ENCODE measurements at regions not wholly inside any gene's neighbourhood (a gene's known extent, or its start where the extent isn't known, plus 50 kb on each side); places are given as distances from the start of the nearest gene placed in this dataset.

- Histone ChIP-seq H3K36me3 (ENCODE audit: control insufficient read depth in 2 of 2, insufficient read depth in 2 of 2, low read length in 1 of 2) (no peaks in the 10 kb centered on the region), H3K27me3 (ENCODE audit: control insufficient read depth in 2 of 2, insufficient read depth in 1 of 2, low read length in 1 of 2) (no peaks in the 10 kb centered on the region), H3K9me3 (ENCODE audit: control insufficient read depth in 2 of 2, insufficient read depth in 1 of 2, low read length in 1 of 2) (no peaks in the 10 kb centered on the region), H3K27ac (ENCODE audit: low read depth in 1 of 2, low read length in 1 of 2) (no peak overlapping the region), H3K4me3 (ENCODE audit: low read length in 2 of 2) (no peak overlapping the region), H3K4me1 (ENCODE audit: control insufficient read depth in 2 of 2, insufficient read depth in 2 of 2, low read length in 2 of 2) (no peaks in the 10 kb centered on the region)
- no peak for DNase-seq (ENCODE audit: low read depth in 6 of 9, low spot score in 9 of 9)
- WGBS, result 79% methylated on average over 5 of the region's 5 CpGs
Observed at GRCh38 chr12:125205386-125205785, 140.2 kb downstream of the AACS start.

DNA sequence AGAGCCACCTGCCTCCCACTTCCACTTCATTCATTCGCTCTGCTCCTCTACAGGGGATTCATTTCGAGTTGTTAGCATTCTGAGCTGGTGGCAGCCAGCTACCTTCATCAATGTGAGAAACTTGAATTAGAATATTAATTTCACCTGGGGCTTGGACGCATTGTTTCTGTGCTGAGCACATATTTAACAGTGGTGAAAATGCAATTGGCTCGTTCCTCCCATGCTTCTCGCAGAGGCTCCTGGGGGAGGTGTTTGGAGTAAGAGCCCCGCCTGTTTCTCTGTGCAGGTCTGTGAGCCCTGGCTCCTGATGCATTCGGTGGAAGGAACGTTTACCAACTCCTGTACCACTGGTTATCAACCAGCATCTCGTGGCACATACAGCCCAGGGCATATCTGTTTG is 141.5 kb downstream of the AACS start:
- Histone ChIP-seq H3K36me3 (ENCODE audit: control insufficient read depth in 2 of 2, insufficient read depth in 2 of 2, low read length in 1 of 2) (no peaks in the 10 kb centered on the region), H3K4me1 (ENCODE audit: control insufficient read depth in 2 of 2, insufficient read depth in 2 of 2, low read length in 2 of 2) (no peaks in the 10 kb centered on the region), H3K27me3 (ENCODE audit: control insufficient read depth in 2 of 2, insufficient read depth in 1 of 2, low read length in 1 of 2) (no peaks in the 10 kb centered on the region), H3K9me3 (ENCODE audit: control insufficient read depth in 2 of 2, insufficient read depth in 1 of 2, low read length in 1 of 2) (no peaks in the 10 kb centered on the region), H3K4me3 (ENCODE audit: low read length in 2 of 2) (no peak overlapping the region), H3K27ac (ENCODE audit: low read depth in 1 of 2, low read length in 1 of 2) (no peak overlapping the region)
- no peak for DNase-seq (ENCODE audit: low read depth in 6 of 9, low spot score in 9 of 9)
- WGBS, result 85% methylated on average over 9 of the region's 9 CpGs

- Histone ChIP-seq H3K27ac (ENCODE audit: low read depth in 1 of 2, low read length in 1 of 2) (no peak overlapping the region), H3K4me1 (ENCODE audit: control insufficient read depth in 2 of 2, insufficient read depth in 2 of 2, low read length in 2 of 2) (no peaks in the 10 kb centered on the region), H3K36me3 (ENCODE audit: control insufficient read depth in 2 of 2, insufficient read depth in 2 of 2, low read length in 1 of 2) (no peaks in the 10 kb centered on the region), H3K4me3 (ENCODE audit: low read length in 2 of 2) (no peak overlapping the region), H3K27me3 (ENCODE audit: control insufficient read depth in 2 of 2, insufficient read depth in 1 of 2, low read length in 1 of 2) (no peaks in the 10 kb centered on the region), H3K9me3 (ENCODE audit: control insufficient read depth in 2 of 2, insufficient read depth in 1 of 2, low read length in 1 of 2) (no peaks in the 10 kb centered on the region)
- 88% methylated on average over 5 of the region's 5 CpGs for WGBS
- DNase-seq (ENCODE audit: low read depth in 6 of 9, low spot score in 9 of 9), result no peak
Observed at GRCh38 chr12:125208334-125208733, 143.1 kb downstream of the AACS start.

GRCh38 chr12:125208942-125209341 is 143.7 kb downstream of the AACS start:
- DNase-seq (ENCODE audit: low read depth in 6 of 9, low spot score in 9 of 9), result no peak
- no peaks in the 10 kb centered on the region for H3K27me3 ChIP-seq (ENCODE audit: control insufficient read depth in 2 of 2, insufficient read depth in 1 of 2, low read length in 1 of 2)
- H3K36me3 ChIP-seq (ENCODE audit: control insufficient read depth in 2 of 2, insufficient read depth in 2 of 2, low read length in 1 of 2), result no peaks in the 10 kb centered on the region
- no peaks in the 10 kb centered on the region for H3K9me3 ChIP-seq (ENCODE audit: control insufficient read depth in 2 of 2, insufficient read depth in 1 of 2, low read length in 1 of 2)
- 88% methylated on average over 12 of the region's 12 CpGs for WGBS
- H3K27ac ChIP-seq (ENCODE audit: low read depth in 1 of 2, low read length in 1 of 2), result no peak overlapping the region
- no peaks in the 10 kb centered on the region for H3K4me1 ChIP-seq (ENCODE audit: control insufficient read depth in 2 of 2, insufficient read depth in 2 of 2, low read length in 2 of 2)
- no peak overlapping the region for H3K4me3 ChIP-seq (ENCODE audit: low read length in 2 of 2)

GRCh38 chr12:125210104-125210755 is 145.0 kb downstream of the AACS start:
- no peaks in the 10 kb centered on the region for H3K36me3 ChIP-seq (ENCODE audit: control insufficient read depth in 2 of 2, insufficient read depth in 2 of 2, low read length in 1 of 2)
- H3K9me3 ChIP-seq (ENCODE audit: control insufficient read depth in 2 of 2, insufficient read depth in 1 of 2, low read length in 1 of 2), result no peaks in the 10 kb centered on the region
- H3K27me3 ChIP-seq (ENCODE audit: control insufficient read depth in 2 of 2, insufficient read depth in 1 of 2, low read length in 1 of 2), result no peaks in the 10 kb centered on the region
- no peak for DNase-seq (ENCODE audit: low read depth in 6 of 9, low spot score in 9 of 9)
- H3K27ac ChIP-seq (ENCODE audit: low read depth in 1 of 2, low read length in 1 of 2), result no peak overlapping the region
- 78% methylated on average over 8 of the region's 8 CpGs for WGBS
- H3K4me3 ChIP-seq (ENCODE audit: low read length in 2 of 2), result no peak overlapping the region
- H3K4me1 ChIP-seq (ENCODE audit: control insufficient read depth in 2 of 2, insufficient read depth in 2 of 2, low read length in 2 of 2), result no peaks in the 10 kb centered on the region

DNA sequence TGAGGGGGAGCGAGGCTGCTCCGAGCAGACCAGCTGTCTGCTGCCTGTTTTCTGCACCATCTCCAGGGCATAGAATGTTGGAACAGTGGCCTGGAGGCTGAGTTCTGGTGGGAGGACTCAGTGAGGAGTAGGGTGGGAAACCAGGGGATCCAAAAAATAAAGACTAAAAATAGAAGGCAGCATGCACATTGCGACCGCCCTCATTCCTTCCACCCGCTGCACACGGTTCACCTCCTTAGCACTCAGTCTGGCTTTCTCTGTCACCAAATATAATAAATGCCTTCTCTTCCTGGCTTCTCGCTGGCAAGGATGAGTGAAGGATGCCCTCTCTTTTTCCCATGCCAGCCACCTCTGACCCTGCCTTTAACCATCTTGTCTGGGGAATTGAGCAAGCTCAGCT is 146.2 kb downstream of the AACS start:
- Histone ChIP-seq H3K9me3 (ENCODE audit: control insufficient read depth in 2 of 2, insufficient read depth in 1 of 2, low read length in 1 of 2) (no peaks in the 10 kb centered on the region), H3K4me1 (ENCODE audit: control insufficient read depth in 2 of 2, insufficient read depth in 2 of 2, low read length in 2 of 2) (no peaks in the 10 kb centered on the region), H3K27ac (ENCODE audit: low read depth in 1 of 2, low read length in 1 of 2) (no peak overlapping the region), H3K4me3 (ENCODE audit: low read length in 2 of 2) (no peak overlapping the region), H3K27me3 (ENCODE audit: control insufficient read depth in 2 of 2, insufficient read depth in 1 of 2, low read length in 1 of 2) (no peaks in the 10 kb centered on the region), H3K36me3 (ENCODE audit: control insufficient read depth in 2 of 2, insufficient read depth in 2 of 2, low read length in 1 of 2) (no peaks in the 10 kb centered on the region)
- DNase-seq (ENCODE audit: low read depth in 6 of 9, low spot score in 9 of 9), result no peak
- 89% methylated on average over 7 of the region's 7 CpGs for WGBS

- Histone ChIP-seq H3K4me3 (ENCODE audit: low read length in 2 of 2) (no peak overlapping the region), H3K27me3 (ENCODE audit: control insufficient read depth in 2 of 2, insufficient read depth in 1 of 2, low read length in 1 of 2) (peaks cover 2% of the 10 kb centered on the region in 2 donors), H3K4me1 (ENCODE audit: control insufficient read depth in 2 of 2, insufficient read depth in 2 of 2, low read length in 2 of 2) (no peaks in the 10 kb centered on the region), H3K27ac (ENCODE audit: low read depth in 1 of 2, low read length in 1 of 2) (no peak overlapping the region), H3K36me3 (ENCODE audit: control insufficient read depth in 2 of 2, insufficient read depth in 2 of 2, low read length in 1 of 2) (no peaks in the 10 kb centered on the region), H3K9me3 (ENCODE audit: control insufficient read depth in 2 of 2, insufficient read depth in 1 of 2, low read length in 1 of 2) (no peaks in the 10 kb centered on the region)
- WGBS, result 92% methylated on average over 5 of the region's 5 CpGs
- DNase-seq (ENCODE audit: low read depth in 6 of 9, low spot score in 9 of 9), result no peak
Observed at GRCh38 chr12:125214289-125214688, 149.1 kb downstream of the AACS start.

DNA sequence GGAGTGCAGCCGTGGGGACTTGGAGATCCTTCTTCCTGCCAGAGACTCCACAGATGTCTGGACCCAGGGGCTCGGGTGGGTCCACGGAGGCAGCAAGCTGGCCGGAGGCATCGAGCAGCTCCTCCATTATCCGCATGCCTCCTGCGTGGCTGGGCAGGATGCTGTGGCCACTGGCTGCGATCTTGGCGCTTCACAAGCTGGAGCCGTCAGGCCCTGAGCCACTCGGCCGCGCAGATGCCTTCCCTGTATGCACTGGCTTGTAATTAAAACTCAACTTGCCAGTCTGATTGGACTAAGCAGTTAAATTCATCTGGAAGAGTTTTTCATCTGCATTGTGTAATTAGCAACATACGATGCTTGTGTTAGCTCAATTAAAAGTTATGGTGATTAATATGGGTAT is 151.5 kb downstream of the AACS start:
- WGBS, result 89% methylated on average over 14 of the region's 14 CpGs

DNA sequence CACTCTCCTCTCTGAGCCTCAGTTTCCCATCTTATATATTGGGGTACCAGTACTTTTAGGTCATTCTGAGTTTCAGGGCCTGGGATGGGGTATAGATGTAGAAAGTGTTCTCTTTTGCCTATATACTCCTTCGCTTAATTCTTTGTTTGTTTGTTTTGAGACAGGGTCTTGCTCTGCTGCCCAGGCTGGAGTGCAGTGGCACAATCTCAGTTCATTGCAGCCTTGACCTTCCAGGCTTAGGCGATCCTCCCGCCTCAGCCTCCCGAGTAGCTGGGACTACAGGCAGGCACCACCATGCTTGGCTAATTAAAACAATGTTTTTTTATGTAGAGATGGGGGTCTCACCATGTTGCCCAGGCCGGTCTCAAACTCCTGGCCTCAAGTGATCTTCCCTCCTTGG is 152.1 kb downstream of the AACS start:
- WGBS, result 78% methylated on average over 5 of the region's 5 CpGs
- H3K27me3 ChIP-seq (ENCODE audit: control insufficient read depth in 2 of 2, insufficient read depth in 1 of 2, low read length in 1 of 2), result peaks cover 2 to 4% of the 10 kb centered on the region in 2 donors
- H3K9me3 ChIP-seq (ENCODE audit: control insufficient read depth in 2 of 2, insufficient read depth in 1 of 2, low read length in 1 of 2), result no peaks in the 10 kb centered on the region
- H3K4me3 ChIP-seq (ENCODE audit: low read length in 2 of 2), result no peak overlapping the region
- DNase-seq (ENCODE audit: low read depth in 6 of 9, low spot score in 9 of 9), result no peak
- H3K27ac ChIP-seq (ENCODE audit: low read depth in 1 of 2, low read length in 1 of 2), result no peak overlapping the region
- H3K36me3 ChIP-seq (ENCODE audit: control insufficient read depth in 2 of 2, insufficient read depth in 2 of 2, low read length in 1 of 2), result no peaks in the 10 kb centered on the region
- no peaks in the 10 kb centered on the region for H3K4me1 ChIP-seq (ENCODE audit: control insufficient read depth in 2 of 2, insufficient read depth in 2 of 2, low read length in 2 of 2)

More for the DNA sequence above, 151.5 kb downstream of the AACS start:
- no peaks in the 10 kb centered on the region for H3K9me3 ChIP-seq (ENCODE audit: control insufficient read depth in 2 of 2, insufficient read depth in 1 of 2, low read length in 1 of 2)
- H3K27ac ChIP-seq (ENCODE audit: low read depth in 1 of 2, low read length in 1 of 2), result no peak overlapping the region
- no peak for DNase-seq (ENCODE audit: low read depth in 6 of 9, low spot score in 9 of 9)
- peaks cover 2 to 4% of the 10 kb centered on the region in 2 donors for H3K27me3 ChIP-seq (ENCODE audit: control insufficient read depth in 2 of 2, insufficient read depth in 1 of 2, low read length in 1 of 2)
- H3K36me3 ChIP-seq (ENCODE audit: control insufficient read depth in 2 of 2, insufficient read depth in 2 of 2, low read length in 1 of 2), result no peaks in the 10 kb centered on the region
- no peak overlapping the region for H3K4me3 ChIP-seq (ENCODE audit: low read length in 2 of 2)
- no peaks in the 10 kb centered on the region for H3K4me1 ChIP-seq (ENCODE audit: control insufficient read depth in 2 of 2, insufficient read depth in 2 of 2, low read length in 2 of 2)
